GM23338 (cell line): ENCODE measurements at regions not wholly inside any gene's neighbourhood (a gene's known extent, or its start where the extent isn't known, plus 50 kb on each side); places are given as distances from the start of the nearest gene placed in this dataset.
"Not testable (repeated sequence)": the region's sequence is repeated elsewhere in the genome, so short reads cannot be mapped to it uniquely, and the experiment has no call there.

Experiments
- CREB1 ChIP-seq: fragments of 250-450 bp; sonication (Bioruptor Pico); IDR thresholded peaks from 2 replicates; pipeline ENCODE4 v1.5.0; 2020; ENCODE audit warnings: low read depth, mild to moderate bottlenecking, moderate library complexity
- CTCF ChIP-seq, 2 experiments: fragments of 200-600 bp in 1 of 2; sonication (generic) in 1 of 2; conservative IDR thresholded peaks; 2 replicates each; pipeline versions ENCODE4 v1.5.1 to v1.6.1; 2016 to 2017; ENCODE audit warnings: antibody characterized with exemption in 2 of 2, low read depth in 2 of 2, mild to moderate bottlenecking in 2 of 2, moderate library complexity in 1 of 2
- ETS1 ChIP-seq: IDR thresholded peaks from 2 replicates; pipeline ENCODE4 v1.6.1; 2016; ENCODE audit warnings: antibody characterized with exemption
- EZH2 ChIP-seq: fragments of 200-600 bp; sonication (generic); IDR thresholded peaks from one replicate; pipeline ENCODE4 v1.8.0; 2017; ENCODE audit warnings: antibody characterized with exemption, mild to moderate bottlenecking, low read depth; ENCODE audit not compliant: unreplicated experiment
- EZH2phosphoT487 ChIP-seq: fragments of 200-600 bp; sonication (generic); IDR thresholded peaks from one replicate; pipeline ENCODE4 v1.8.1; 2018; ENCODE audit warnings: antibody characterized with exemption; ENCODE audit not compliant: unreplicated experiment
- JUNB ChIP-seq: IDR thresholded peaks from one replicate; pipeline ENCODE4 v1.6.1; 2016; ENCODE audit warnings: antibody characterized with exemption; ENCODE audit not compliant: unreplicated experiment
- NANOG ChIP-seq: IDR thresholded peaks from 2 replicates; pipeline ENCODE4 v1.6.1; 2016; ENCODE audit warnings: antibody characterized with exemption, borderline replicate concordance
- POLR2AphosphoS5 ChIP-seq: IDR thresholded peaks from 2 replicates; pipeline ENCODE4 v1.6.1; 2016; ENCODE audit warnings: antibody characterized with exemption, low read depth
- REST ChIP-seq: IDR thresholded peaks from one replicate; pipeline ENCODE4 v1.6.1; 2018; ENCODE audit warnings: antibody characterized with exemption; ENCODE audit not compliant: unreplicated experiment
- ZNF114 ChIP-seq: fragments of 250-450 bp; sonication (Bioruptor Pico); IDR thresholded peaks from 2 replicates; pipeline ENCODE4 v1.5.0; 2020; ENCODE audit warnings: mild to moderate bottlenecking, moderate library complexity
- ZNF331 ChIP-seq: fragments of 250-450 bp; sonication (Bioruptor Pico); IDR thresholded peaks from 2 replicates; pipeline ENCODE4 v1.5.0; 2020; ENCODE audit warnings: low read depth, mild to moderate bottlenecking, moderate library complexity
- TF ChIP-seq, protein P1 (sequence below): fragments of 250-450 bp; sonication (Bioruptor Pico); IDR thresholded peaks from 2 replicates; pipeline ENCODE4 v1.5.0; 2020; ENCODE audit warnings: mild to moderate bottlenecking, moderate library complexity

DNA sequence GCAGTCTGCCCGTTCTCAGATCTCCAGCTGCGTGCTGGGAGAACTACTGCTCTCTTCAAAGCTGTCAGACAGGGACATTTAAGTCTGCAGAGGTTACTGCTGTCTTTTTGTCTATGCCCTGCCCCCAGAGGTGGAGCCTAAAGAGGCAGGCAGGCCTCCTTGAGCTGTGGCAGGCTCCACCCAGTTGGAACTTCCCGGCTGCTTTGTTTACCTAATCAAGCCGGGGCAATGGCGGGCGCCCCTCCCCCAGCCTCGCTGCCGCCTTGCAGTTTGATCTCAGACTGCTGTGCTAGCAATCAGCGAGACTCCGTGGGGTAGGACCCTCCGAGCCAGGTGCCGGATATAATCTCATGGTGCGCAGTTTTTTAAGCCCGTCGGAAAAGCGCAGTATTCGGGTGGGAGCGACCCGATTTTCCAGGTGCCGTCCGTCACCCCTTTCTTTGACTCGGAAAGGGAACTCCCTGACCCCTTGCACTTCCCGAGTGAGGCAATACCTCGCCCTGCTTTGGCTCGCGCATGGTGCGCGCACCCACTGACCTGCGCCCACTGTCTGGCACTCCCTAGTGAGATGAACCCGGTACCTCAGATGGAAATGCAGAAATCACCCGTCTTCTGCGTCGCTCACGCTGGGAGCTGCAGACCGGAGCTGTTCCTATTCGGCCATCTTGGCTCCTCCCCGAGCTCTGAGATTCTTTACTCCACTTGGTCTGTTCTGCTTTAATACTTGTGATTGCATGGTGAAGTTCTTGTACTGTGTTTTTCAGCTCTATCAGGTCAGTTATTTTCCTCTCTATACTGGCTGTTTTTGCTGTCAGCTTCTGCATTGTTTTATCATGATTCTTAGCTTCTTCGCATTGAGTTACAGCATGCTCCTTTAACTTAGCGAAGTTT lies 148.9 kb upstream of the TPRG1 start:
- TF ChIP-seq CTCF (conservative IDR thresholded peaks at IDR 0.05; ENCODE audit: low read depth in 2 of 2); EZH2phosphoT487; POLR2AphosphoS5; EZH2; REST; ZNF114 (CRISPR knock-in tag); JUNB; CREB1 (CRISPR knock-in tag); ETS1; NANOG; ZNF331 (CRISPR knock-in tag): not testable (repeated sequence)
- TF ChIP-seq, protein P1, sequence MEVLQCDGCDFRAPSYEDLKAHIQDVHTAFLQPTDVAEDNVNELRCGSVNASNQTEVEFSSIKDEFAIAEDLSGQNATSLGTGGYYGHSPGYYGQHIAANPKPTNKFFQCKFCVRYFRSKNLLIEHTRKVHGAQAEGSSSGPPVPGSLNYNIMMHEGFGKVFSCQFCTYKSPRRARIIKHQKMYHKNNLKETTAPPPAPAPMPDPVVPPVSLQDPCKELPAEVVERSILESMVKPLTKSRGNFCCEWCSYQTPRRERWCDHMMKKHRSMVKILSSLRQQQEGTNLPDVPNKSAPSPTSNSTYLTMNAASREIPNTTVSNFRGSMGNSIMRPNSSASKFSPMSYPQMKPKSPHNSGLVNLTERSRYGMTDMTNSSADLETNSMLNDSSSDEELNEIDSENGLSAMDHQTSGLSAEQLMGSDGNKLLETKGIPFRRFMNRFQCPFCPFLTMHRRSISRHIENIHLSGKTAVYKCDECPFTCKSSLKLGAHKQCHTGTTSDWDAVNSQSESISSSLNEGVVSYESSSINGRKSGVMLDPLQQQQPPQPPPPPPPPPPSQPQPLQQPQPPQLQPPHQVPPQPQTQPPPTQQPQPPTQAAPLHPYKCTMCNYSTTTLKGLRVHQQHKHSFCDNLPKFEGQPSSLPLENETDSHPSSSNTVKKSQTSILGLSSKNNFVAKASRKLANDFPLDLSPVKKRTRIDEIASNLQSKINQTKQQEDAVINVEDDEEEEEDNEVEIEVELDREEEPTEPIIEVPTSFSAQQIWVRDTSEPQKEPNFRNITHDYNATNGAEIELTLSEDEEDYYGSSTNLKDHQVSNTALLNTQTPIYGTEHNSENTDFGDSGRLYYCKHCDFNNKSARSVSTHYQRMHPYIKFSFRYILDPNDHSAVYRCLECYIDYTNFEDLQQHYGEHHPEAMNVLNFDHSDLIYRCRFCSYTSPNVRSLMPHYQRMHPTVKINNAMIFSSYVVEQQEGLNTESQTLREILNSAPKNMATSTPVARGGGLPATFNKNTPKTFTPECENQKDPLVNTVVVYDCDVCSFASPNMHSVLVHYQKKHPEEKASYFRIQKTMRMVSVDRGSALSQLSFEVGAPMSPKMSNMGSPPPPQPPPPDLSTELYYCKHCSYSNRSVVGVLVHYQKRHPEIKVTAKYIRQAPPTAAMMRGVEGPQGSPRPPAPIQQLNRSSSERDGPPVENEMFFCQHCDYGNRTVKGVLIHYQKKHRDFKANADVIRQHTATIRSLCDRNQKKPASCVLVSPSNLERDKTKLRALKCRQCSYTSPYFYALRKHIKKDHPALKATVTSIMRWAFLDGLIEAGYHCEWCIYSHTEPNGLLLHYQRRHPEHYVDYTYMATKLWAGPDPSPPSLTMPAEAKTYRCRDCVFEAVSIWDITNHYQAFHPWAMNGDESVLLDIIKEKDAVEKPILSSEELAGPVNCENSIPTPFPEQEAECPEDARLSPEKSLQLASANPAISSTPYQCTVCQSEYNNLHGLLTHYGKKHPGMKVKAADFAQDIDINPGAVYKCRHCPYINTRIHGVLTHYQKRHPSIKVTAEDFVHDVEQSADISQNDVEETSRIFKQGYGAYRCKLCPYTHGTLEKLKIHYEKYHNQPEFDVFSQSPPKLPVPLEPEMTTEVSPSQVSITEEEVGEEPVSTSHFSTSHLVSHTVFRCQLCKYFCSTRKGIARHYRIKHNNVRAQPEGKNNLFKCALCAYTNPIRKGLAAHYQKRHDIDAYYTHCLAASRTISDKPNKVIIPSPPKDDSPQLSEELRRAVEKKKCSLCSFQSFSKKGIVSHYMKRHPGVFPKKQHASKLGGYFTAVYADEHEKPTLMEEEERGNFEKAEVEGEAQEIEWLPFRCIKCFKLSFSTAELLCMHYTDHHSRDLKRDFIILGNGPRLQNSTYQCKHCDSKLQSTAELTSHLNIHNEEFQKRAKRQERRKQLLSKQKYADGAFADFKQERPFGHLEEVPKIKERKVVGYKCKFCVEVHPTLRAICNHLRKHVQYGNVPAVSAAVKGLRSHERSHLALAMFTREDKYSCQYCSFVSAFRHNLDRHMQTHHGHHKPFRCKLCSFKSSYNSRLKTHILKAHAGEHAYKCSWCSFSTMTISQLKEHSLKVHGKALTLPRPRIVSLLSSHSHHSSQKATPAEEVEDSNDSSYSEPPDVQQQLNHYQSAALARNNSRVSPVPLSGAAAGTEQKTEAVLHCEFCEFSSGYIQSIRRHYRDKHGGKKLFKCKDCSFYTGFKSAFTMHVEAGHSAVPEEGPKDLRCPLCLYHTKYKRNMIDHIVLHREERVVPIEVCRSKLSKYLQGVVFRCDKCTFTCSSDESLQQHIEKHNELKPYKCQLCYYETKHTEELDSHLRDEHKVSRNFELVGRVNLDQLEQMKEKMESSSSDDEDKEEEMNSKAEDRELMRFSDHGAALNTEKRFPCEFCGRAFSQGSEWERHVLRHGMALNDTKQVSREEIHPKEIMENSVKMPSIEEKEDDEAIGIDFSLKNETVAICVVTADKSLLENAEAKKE = not testable (repeated sequence)
